ENCODE measurements at regions not wholly inside any gene's neighbourhood (a gene's known extent, or its start where the extent isn't known, plus 50 kb on each side); places are given as distances from the start of the nearest gene placed in this dataset.
"Not testable (repeated sequence)": the region's sequence is repeated elsewhere in the genome, so short reads cannot be mapped to it uniquely, and the experiment has no call there.

- H3K27ac Mint-ChIP-seq = no peak overlapping the region
- H3K4me1 ChIP-seq (ENCODE audit: control insufficient read depth in 1 of 2, extremely low read depth in 1 of 2, insufficient read depth in 2 of 2, low read length in 2 of 2) = peaks cover 0 to 5% of the 10 kb centered on the region in 2 experiments
- H3K27me3 ChIP-seq (replicated peaks in 1 of 2; ENCODE audit: control insufficient read depth in 2 of 2, extremely low read depth in 1 of 2, insufficient read depth in 2 of 2, low read length in 1 of 2) = no peaks in the 10 kb centered on the region
- ChIA-PET CTCF (no interaction called here), POLR2A (no interaction called here)
- no peaks in the 10 kb centered on the region for H3K9me3 Mint-ChIP-seq
- H3K4me3 Mint-ChIP-seq = no peak overlapping the region
- H3K36me3 Mint-ChIP-seq = no peaks in the 10 kb centered on the region
- no peaks in the 10 kb centered on the region for H3K27me3 Mint-ChIP-seq
- peaks cover 5 to 12% (median 8%) of the 10 kb centered on the region in 3 donors for H3K4me1 Mint-ChIP-seq
- no peak overlapping the region for H3K4me3 ChIP-seq (ENCODE audit: control insufficient read depth in 1 of 2, extremely low read depth in 1 of 2, low read length in 1 of 2)
- ATAC-seq (replicated peaks in 1 of 4) = no peak
- DNase-seq = no peak
- H3K9me3 ChIP-seq = no peaks in the 10 kb centered on the region
- no peaks in the 10 kb centered on the region for H3K36me3 ChIP-seq (ENCODE audit: control insufficient read depth in 2 of 2, extremely low read depth in 1 of 2, insufficient read depth in 1 of 2, low read length in 1 of 2)
- H3K27ac ChIP-seq (ENCODE audit: low read length) = no peak overlapping the region
- 50% methylated on average over 1 of the region's 2 CpGs for WGBS (ENCODE audit: insufficient coverage)
These were observed 122.1 kb downstream of the ACAA2 start for GRCh38 chr18:49691177-49691608.

- peaks cover 0 to 2% of the 10 kb centered on the region in 2 donors for H3K27me3 Mint-ChIP-seq
- DNase-seq = no peak
These were observed 123.0 kb downstream of the ACAA2 start for GRCh38 chr18:49690312-49690711.

GRCh38 chr18:49685231-49685942, 123.5 kb downstream of the LIPG start:
- POLR2A ChIA-PET = interaction anchor here in 1 of 2 donors (0.6 kb wide), 1 partner anchor 1026 kb away, joined by 6 read pairs; no protein-coding TSS in a partner anchor

More at GRCh38 chr18:49690312-49690711, 123.0 kb downstream of the ACAA2 start:
- H3K4me1 Mint-ChIP-seq = peaks cover 5 to 18% (median 8%) of the 10 kb centered on the region in 3 donors
- no peak for ATAC-seq (replicated peaks in 1 of 4)
- no peak overlapping the region for H3K4me3 Mint-ChIP-seq
- Histone ChIP-seq H3K9me3 (no peaks in the 10 kb centered on the region), H3K27me3 (replicated peaks in 1 of 2; ENCODE audit: control insufficient read depth in 2 of 2, extremely low read depth in 1 of 2, insufficient read depth in 2 of 2, low read length in 1 of 2) (no peaks in the 10 kb centered on the region), H3K27ac (ENCODE audit: low read length) (no peak overlapping the region), H3K36me3 (ENCODE audit: control insufficient read depth in 2 of 2, extremely low read depth in 1 of 2, insufficient read depth in 1 of 2, low read length in 1 of 2) (no peaks in the 10 kb centered on the region), H3K4me3 (ENCODE audit: control insufficient read depth in 1 of 2, extremely low read depth in 1 of 2, low read length in 1 of 2) (no peak overlapping the region), H3K4me1 (ENCODE audit: control insufficient read depth in 1 of 2, extremely low read depth in 1 of 2, insufficient read depth in 2 of 2, low read length in 2 of 2) (peaks cover 0 to 5% of the 10 kb centered on the region in 2 experiments)
- H3K27ac Mint-ChIP-seq = no peak overlapping the region
- WGBS (ENCODE audit: insufficient coverage) = 79% methylated on average over 3 of the region's 3 CpGs
- ChIA-PET POLR2A (no interaction called here), CTCF (no interaction called here)
- no peaks in the 10 kb centered on the region for H3K36me3 Mint-ChIP-seq
- no peaks in the 10 kb centered on the region for H3K9me3 Mint-ChIP-seq

GRCh38 chr18:49682803-49683190, 120.9 kb downstream of the LIPG start:
- WGBS (ENCODE audit: insufficient coverage) = no CpG with 5 or more reads among the region's 3 CpGs
- H3K9me3 Mint-ChIP-seq; H3K4me3 Mint-ChIP-seq; H3K27me3 Mint-ChIP-seq; H3K4me1 Mint-ChIP-seq; H3K9me3 ChIP-seq; H3K36me3 ChIP-seq (ENCODE audit: control insufficient read depth in 2 of 2, extremely low read depth in 1 of 2, insufficient read depth in 1 of 2, low read length in 1 of 2); CTCF ChIA-PET; H3K36me3 Mint-ChIP-seq; H3K4me3 ChIP-seq (ENCODE audit: control insufficient read depth in 1 of 2, extremely low read depth in 1 of 2, low read length in 1 of 2); DNase-seq; H3K27me3 ChIP-seq (replicated peaks in 1 of 2; ENCODE audit: control insufficient read depth in 2 of 2, extremely low read depth in 1 of 2, insufficient read depth in 2 of 2, low read length in 1 of 2); POLR2A ChIA-PET; ATAC-seq (replicated peaks in 1 of 4); H3K4me1 ChIP-seq (ENCODE audit: control insufficient read depth in 1 of 2, extremely low read depth in 1 of 2, insufficient read depth in 2 of 2, low read length in 2 of 2); H3K27ac Mint-ChIP-seq; H3K27ac ChIP-seq (ENCODE audit: low read length): not testable (repeated sequence)

More at GRCh38 chr18:49685231-49685942, 123.5 kb downstream of the LIPG start:
- no peak overlapping the region for H3K4me3 Mint-ChIP-seq
- no peak overlapping the region for H3K27ac Mint-ChIP-seq
- peaks cover 0 to 12% (median 0%) of the 10 kb centered on the region in 3 donors for H3K4me1 Mint-ChIP-seq
- H3K27me3 Mint-ChIP-seq = peaks cover 3 to 5% of the 10 kb centered on the region in 2 donors
- no peaks in the 10 kb centered on the region for H3K36me3 Mint-ChIP-seq
- no peaks in the 10 kb centered on the region for H3K4me1 ChIP-seq (ENCODE audit: control insufficient read depth in 1 of 2, extremely low read depth in 1 of 2, insufficient read depth in 2 of 2, low read length in 2 of 2)
- H3K36me3 ChIP-seq (ENCODE audit: control insufficient read depth in 2 of 2, extremely low read depth in 1 of 2, insufficient read depth in 1 of 2, low read length in 1 of 2) = no peaks in the 10 kb centered on the region
- CTCF ChIA-PET = no interaction called here
- no peak overlapping the region for H3K27ac ChIP-seq (ENCODE audit: low read length)
- no peak for DNase-seq
- H3K27me3 ChIP-seq (replicated peaks in 1 of 2; ENCODE audit: control insufficient read depth in 2 of 2, extremely low read depth in 1 of 2, insufficient read depth in 2 of 2, low read length in 1 of 2) = no peaks in the 10 kb centered on the region
- no peak for ATAC-seq (replicated peaks in 1 of 4)
- no peak overlapping the region for H3K4me3 ChIP-seq (ENCODE audit: control insufficient read depth in 1 of 2, extremely low read depth in 1 of 2, low read length in 1 of 2)
- WGBS (ENCODE audit: insufficient coverage) = 46% methylated on average over 5 of the region's 6 CpGs
- H3K9me3 Mint-ChIP-seq = no peaks in the 10 kb centered on the region
- H3K9me3 ChIP-seq = no peaks in the 10 kb centered on the region

DNA sequence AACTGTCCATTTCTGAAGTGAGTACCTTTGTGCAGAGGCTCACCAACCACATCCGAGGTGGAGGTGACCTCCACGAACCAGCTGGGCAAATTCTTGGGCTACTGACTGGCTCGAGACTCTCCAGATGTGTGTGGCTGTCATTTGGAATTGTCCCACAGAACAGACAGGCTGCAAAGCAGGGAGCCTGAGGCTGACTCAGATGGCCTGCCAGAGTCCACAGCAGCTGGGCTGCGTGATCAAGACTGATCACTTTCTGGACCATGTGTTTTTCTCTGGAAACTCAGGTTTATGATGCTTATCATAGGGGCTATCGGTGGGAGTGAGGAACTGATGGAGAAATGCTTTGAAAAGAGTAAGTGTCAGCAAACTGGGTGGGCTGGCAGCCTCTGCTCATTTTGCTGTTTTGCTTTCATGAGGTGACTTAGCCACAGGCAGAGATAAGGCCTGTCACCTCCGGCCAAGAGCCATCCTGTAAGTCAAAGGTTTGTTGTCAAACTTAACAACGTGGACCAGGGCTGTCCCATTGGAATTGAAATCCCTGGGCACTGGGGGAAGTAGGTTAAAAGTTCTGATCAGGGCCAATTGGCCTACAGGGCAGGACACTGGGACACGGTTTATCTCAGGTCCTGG, 120.4 kb downstream of the LIPG start:
- no peaks in the 10 kb centered on the region for H3K36me3 Mint-ChIP-seq
- no peaks in the 10 kb centered on the region for H3K9me3 Mint-ChIP-seq
- no peak for ATAC-seq (replicated peaks in 1 of 4)
- peaks cover 3 to 5% of the 10 kb centered on the region in 2 donors for H3K27me3 Mint-ChIP-seq
- Histone ChIP-seq H3K4me3 (ENCODE audit: control insufficient read depth in 1 of 2, extremely low read depth in 1 of 2, low read length in 1 of 2) (no peak overlapping the region), H3K27me3 (replicated peaks in 1 of 2; ENCODE audit: control insufficient read depth in 2 of 2, extremely low read depth in 1 of 2, insufficient read depth in 2 of 2, low read length in 1 of 2) (no peaks in the 10 kb centered on the region), H3K27ac (ENCODE audit: low read length) (no peak overlapping the region), H3K4me1 (ENCODE audit: control insufficient read depth in 1 of 2, extremely low read depth in 1 of 2, insufficient read depth in 2 of 2, low read length in 2 of 2) (no peaks in the 10 kb centered on the region), H3K9me3 (no peaks in the 10 kb centered on the region), H3K36me3 (ENCODE audit: control insufficient read depth in 2 of 2, extremely low read depth in 1 of 2, insufficient read depth in 1 of 2, low read length in 1 of 2) (no peaks in the 10 kb centered on the region)
- H3K27ac Mint-ChIP-seq = no peak overlapping the region
- no peak for DNase-seq
- POLR2A ChIA-PET = no interaction called here
- CTCF ChIA-PET = no interaction called here
- H3K4me1 Mint-ChIP-seq = peaks cover 0 to 9% (median 0%) of the 10 kb centered on the region in 3 donors
- no peak overlapping the region for H3K4me3 Mint-ChIP-seq
- 76% methylated on average over 7 of the region's 8 CpGs for WGBS (ENCODE audit: insufficient coverage)

DNA sequence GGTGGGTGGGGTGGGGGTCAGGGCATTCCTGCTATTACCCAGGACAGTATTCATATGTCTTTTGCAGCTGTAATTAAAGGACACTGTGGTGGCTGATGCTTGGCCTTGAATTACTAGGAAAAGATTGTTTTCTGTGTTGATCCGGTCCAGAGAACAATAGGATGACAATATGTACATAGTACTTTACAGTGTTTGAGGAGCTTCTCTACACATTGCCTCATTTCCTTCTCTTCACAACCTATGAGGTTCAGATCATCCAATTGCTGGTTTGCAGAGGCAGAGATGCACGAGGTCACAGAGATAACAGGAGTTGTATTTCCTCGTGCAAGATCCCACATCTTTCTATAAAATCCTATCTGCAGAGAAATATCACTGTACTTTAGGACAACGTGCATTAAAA, 119.5 kb downstream of the LIPG start:
- no peaks in the 10 kb centered on the region for H3K4me1 ChIP-seq (ENCODE audit: control insufficient read depth in 1 of 2, extremely low read depth in 1 of 2, insufficient read depth in 2 of 2, low read length in 2 of 2)
- no peak overlapping the region for H3K4me3 Mint-ChIP-seq
- ChIA-PET POLR2A (no interaction called here), CTCF (no interaction called here)
- ATAC-seq (replicated peaks in 1 of 4) = no peak
- H3K27me3 Mint-ChIP-seq = peaks cover 4 to 5% of the 10 kb centered on the region in 2 donors
- H3K9me3 ChIP-seq = no peaks in the 10 kb centered on the region
- H3K4me3 ChIP-seq (ENCODE audit: control insufficient read depth in 1 of 2, extremely low read depth in 1 of 2, low read length in 1 of 2) = no peak overlapping the region
- no peaks in the 10 kb centered on the region for H3K9me3 Mint-ChIP-seq
- H3K27ac ChIP-seq (ENCODE audit: low read length) = no peak overlapping the region
- WGBS (ENCODE audit: insufficient coverage) = no CpG with 5 or more reads among the region's 4 CpGs
- H3K36me3 ChIP-seq (ENCODE audit: control insufficient read depth in 2 of 2, extremely low read depth in 1 of 2, insufficient read depth in 1 of 2, low read length in 1 of 2) = no peaks in the 10 kb centered on the region
- no peak overlapping the region for H3K27ac Mint-ChIP-seq
- DNase-seq = no peak
- no peaks in the 10 kb centered on the region for H3K27me3 ChIP-seq (replicated peaks in 1 of 2; ENCODE audit: control insufficient read depth in 2 of 2, extremely low read depth in 1 of 2, insufficient read depth in 2 of 2, low read length in 1 of 2)
- H3K36me3 Mint-ChIP-seq = no peaks in the 10 kb centered on the region
- peaks cover 0 to 9% (median 0%) of the 10 kb centered on the region in 3 donors for H3K4me1 Mint-ChIP-seq
